ENCODE measurements at regions not wholly inside any gene's neighbourhood (a gene's known extent, or its start where the extent isn't known, plus 50 kb on each side); places are given as distances from the start of the nearest gene placed in this dataset.

DNA sequence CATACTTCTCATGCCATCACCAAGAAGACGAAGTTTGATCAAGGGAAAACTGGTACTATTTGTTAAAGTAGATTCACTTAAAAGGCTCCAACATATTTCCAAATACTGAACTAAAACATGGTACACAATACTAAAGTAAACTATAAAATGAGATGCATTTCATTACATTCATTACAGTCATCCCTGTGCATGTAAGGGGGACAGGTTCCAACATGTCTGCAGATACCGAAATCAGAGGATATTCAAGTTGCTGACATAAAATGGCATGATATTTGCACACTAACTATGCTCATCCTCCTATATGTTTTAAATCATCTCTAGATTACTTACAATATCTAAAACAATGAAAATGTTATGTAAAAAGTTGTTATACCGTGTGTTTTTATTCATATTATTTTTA, 893.9 kb upstream of the MANEA start:
- no peaks in the 10 kb centered on the region for H3K36me3 ChIP-seq (ENCODE audit: control insufficient read depth, insufficient read depth, low read length)
- no peak overlapping the region for H3K4me3 ChIP-seq (ENCODE audit: low read depth, low read length)
- no peak overlapping the region for H3K9ac ChIP-seq
- no peaks in the 10 kb centered on the region for H3K79me2 ChIP-seq
- no peak overlapping the region for H3K27ac ChIP-seq
- H3K4me1 ChIP-seq = no peaks in the 10 kb centered on the region
- H3K27me3 ChIP-seq (ENCODE audit: control insufficient read depth, insufficient read depth, low read length) = no peaks in the 10 kb centered on the region
- H3K4me2 ChIP-seq (ENCODE audit: low read length) = no peak overlapping the region
- H2AFZ ChIP-seq = no peak overlapping the region
- no peaks in the 10 kb centered on the region for H3K9me3 ChIP-seq (ENCODE audit: control insufficient read depth, low read length)
- TF ChIP-seq, protein P1, sequence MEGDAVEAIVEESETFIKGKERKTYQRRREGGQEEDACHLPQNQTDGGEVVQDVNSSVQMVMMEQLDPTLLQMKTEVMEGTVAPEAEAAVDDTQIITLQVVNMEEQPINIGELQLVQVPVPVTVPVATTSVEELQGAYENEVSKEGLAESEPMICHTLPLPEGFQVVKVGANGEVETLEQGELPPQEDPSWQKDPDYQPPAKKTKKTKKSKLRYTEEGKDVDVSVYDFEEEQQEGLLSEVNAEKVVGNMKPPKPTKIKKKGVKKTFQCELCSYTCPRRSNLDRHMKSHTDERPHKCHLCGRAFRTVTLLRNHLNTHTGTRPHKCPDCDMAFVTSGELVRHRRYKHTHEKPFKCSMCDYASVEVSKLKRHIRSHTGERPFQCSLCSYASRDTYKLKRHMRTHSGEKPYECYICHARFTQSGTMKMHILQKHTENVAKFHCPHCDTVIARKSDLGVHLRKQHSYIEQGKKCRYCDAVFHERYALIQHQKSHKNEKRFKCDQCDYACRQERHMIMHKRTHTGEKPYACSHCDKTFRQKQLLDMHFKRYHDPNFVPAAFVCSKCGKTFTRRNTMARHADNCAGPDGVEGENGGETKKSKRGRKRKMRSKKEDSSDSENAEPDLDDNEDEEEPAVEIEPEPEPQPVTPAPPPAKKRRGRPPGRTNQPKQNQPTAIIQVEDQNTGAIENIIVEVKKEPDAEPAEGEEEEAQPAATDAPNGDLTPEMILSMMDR (IDR thresholded peaks at IDR 0.05) = no peak

DNA sequence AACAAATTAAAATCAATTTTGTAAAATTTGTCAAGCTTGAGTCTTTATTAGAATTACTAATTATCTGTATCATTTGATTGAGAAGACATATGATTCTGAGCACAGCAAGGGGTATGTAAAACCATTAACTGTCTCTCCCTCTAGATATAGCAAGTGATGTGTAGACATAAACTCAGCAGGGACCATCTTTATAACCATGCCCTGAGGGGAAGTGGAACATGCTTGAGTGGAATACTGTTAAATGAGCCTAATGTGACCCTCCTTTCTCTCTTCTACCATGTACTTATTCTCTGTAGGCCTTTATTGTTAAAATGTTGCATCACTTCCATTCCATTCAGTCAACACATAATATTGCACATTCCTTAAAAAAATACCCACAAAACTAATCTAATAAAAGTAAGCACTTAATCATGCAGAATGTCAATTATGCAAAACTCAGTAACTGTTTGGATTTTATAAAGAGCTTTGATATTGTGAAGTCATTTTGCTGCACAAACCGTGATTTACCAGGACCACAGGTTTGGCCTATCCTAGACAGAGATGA, 896.6 kb upstream of the MANEA start:
- H3K27me3 ChIP-seq (ENCODE audit: control insufficient read depth, insufficient read depth, low read length) = no peaks in the 10 kb centered on the region
- TF ChIP-seq, protein P1 (IDR thresholded peaks at IDR 0.05) = no peak
- no peaks in the 10 kb centered on the region for H3K9me3 ChIP-seq (ENCODE audit: control insufficient read depth, low read length)
- H3K27ac ChIP-seq = no peak overlapping the region
- no peaks in the 10 kb centered on the region for H3K79me2 ChIP-seq
- H3K4me3 ChIP-seq (ENCODE audit: low read depth, low read length) = no peak overlapping the region
- no peaks in the 10 kb centered on the region for H3K4me1 ChIP-seq
- no peak overlapping the region for H3K4me2 ChIP-seq (ENCODE audit: low read length)
- H2AFZ ChIP-seq = no peak overlapping the region
- no peaks in the 10 kb centered on the region for H3K36me3 ChIP-seq (ENCODE audit: control insufficient read depth, insufficient read depth, low read length)
- H3K9ac ChIP-seq = no peak overlapping the region

DNA sequence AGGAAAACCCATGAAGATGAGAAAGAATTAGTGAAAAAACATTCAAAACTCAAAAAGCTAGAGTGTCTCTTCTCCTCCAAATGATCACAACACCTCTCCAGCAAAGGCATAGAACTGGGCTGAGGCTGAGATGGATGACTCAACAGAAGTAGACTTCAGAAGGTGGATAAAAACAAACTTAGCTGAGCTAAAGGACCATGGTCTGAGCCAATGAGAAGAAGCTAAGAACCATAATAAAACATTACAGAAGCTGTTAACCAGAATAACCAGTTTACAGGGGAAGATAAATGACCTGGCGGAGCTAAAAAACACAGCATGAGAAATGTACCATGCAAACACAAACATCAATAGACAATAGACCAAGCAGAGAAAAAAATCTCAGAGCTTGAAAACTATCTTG, 904.1 kb upstream of the MANEA start:
- no peak overlapping the region for H2AFZ ChIP-seq
- no peak overlapping the region for H3K27ac ChIP-seq
- TF ChIP-seq, protein P1 (IDR thresholded peaks at IDR 0.05) = no peak

DNA sequence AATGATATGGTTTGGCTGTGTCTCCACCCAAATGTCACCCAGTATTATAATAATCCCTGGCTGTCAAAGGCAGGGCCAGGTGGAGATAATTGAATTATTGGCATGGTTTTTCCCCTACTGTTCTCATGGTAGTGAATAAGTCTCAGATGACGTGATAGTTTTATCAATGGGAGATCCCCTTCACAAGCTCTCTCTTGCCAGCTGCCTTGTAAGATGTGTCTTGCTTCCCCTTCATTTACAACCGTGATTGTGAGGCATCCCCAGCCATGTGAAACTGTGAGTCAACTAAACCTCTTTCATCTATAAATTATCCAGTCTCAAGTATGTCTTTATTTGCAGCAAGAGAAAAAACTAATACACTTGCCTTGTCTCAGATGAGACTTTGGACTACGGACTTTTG, 907.3 kb upstream of the MANEA start:
- no peaks in the 10 kb centered on the region for H3K36me3 ChIP-seq (ENCODE audit: control insufficient read depth, insufficient read depth, low read length)
- no peak overlapping the region for H2AFZ ChIP-seq
- no peaks in the 10 kb centered on the region for H3K9me3 ChIP-seq (ENCODE audit: control insufficient read depth, low read length)
- TF ChIP-seq, protein P1 (IDR thresholded peaks at IDR 0.05) = no peak
- no peaks in the 10 kb centered on the region for H3K79me2 ChIP-seq
- H3K27me3 ChIP-seq (ENCODE audit: control insufficient read depth, insufficient read depth, low read length) = no peaks in the 10 kb centered on the region
- no peak overlapping the region for H3K27ac ChIP-seq
- H3K9ac ChIP-seq = no peak overlapping the region
- H3K4me3 ChIP-seq (ENCODE audit: low read depth, low read length) = no peak overlapping the region
- no peak overlapping the region for H3K4me2 ChIP-seq (ENCODE audit: low read length)
- no peaks in the 10 kb centered on the region for H3K4me1 ChIP-seq

More for the DNA sequence above, 904.1 kb upstream of the MANEA start:
- no peaks in the 10 kb centered on the region for H3K79me2 ChIP-seq
- H3K4me3 ChIP-seq (ENCODE audit: low read depth, low read length) = no peak overlapping the region
- H3K27me3 ChIP-seq (ENCODE audit: control insufficient read depth, insufficient read depth, low read length) = no peaks in the 10 kb centered on the region
- no peak overlapping the region for H3K9ac ChIP-seq
- H3K9me3 ChIP-seq (ENCODE audit: control insufficient read depth, low read length) = no peaks in the 10 kb centered on the region
- H3K36me3 ChIP-seq (ENCODE audit: control insufficient read depth, insufficient read depth, low read length) = no peaks in the 10 kb centered on the region
- no peak overlapping the region for H3K4me2 ChIP-seq (ENCODE audit: low read length)
- no peaks in the 10 kb centered on the region for H3K4me1 ChIP-seq

DNA sequence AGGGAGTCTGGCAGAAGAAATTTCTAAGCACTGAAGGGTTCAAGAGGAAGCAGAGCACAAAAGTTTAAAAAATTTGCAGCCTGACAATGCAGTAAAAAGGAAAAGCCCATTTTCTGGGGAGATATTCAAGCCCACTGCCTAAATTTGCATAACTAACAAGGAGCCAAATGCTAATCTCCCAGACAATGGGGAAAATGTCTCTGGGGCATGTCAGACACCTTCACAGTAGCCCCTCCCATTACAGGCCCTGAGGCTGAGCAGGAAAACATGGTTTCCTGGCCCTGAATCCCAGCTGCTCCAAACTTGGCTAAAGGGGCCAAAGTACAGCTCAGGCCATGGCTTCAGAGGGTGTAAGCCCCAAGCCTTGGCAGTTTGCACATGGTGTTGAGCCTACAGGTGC, 908.5 kb upstream of the MANEA start:
- Histone ChIP-seq H3K27me3 (ENCODE audit: control insufficient read depth, insufficient read depth, low read length) (no peaks in the 10 kb centered on the region), H2AFZ (no peak overlapping the region), H3K36me3 (ENCODE audit: control insufficient read depth, insufficient read depth, low read length) (no peaks in the 10 kb centered on the region), H3K27ac (no peak overlapping the region), H3K4me1 (no peaks in the 10 kb centered on the region), H3K4me2 (ENCODE audit: low read length) (no peak overlapping the region), H3K79me2 (no peaks in the 10 kb centered on the region), H3K9me3 (ENCODE audit: control insufficient read depth, low read length) (no peaks in the 10 kb centered on the region), H3K4me3 (ENCODE audit: low read depth, low read length) (no peak overlapping the region), H3K9ac (no peak overlapping the region)
- TF ChIP-seq, protein P1 (IDR thresholded peaks at IDR 0.05) = no peak
